HEK293 (cell line): ENCODE measurements at regions not wholly inside any gene's neighbourhood (a gene's known extent, or its start where the extent isn't known, plus 50 kb on each side); places are given as distances from the start of the nearest gene placed in this dataset.

Experiments
- PRDM2 ChIP-seq: fragments of 450-650 bp; formaldehyde crosslinking; IDR thresholded peaks from 2 replicates; pipeline ENCODE4 v1.5.1; 2016; ENCODE audit warnings: missing biosample characterization, missing genetic modification characterization, borderline replicate concordance
- SALL2 ChIP-seq: fragments of 450-650 bp; formaldehyde crosslinking; IDR thresholded peaks from 2 replicates; pipeline ENCODE4 v1.5.0; 2017; ENCODE audit warnings: missing biosample characterization, mild to moderate bottlenecking, missing genetic modification characterization, borderline replicate concordance
- ZBTB21 ChIP-seq: fragments of 450-650 bp; formaldehyde crosslinking; IDR thresholded peaks from 2 replicates; pipeline ENCODE4 v1.5.1; 2017; ENCODE audit warnings: missing biosample characterization, missing genetic modification characterization
- ZNF362 ChIP-seq: fragments of 450-650 bp; formaldehyde crosslinking; IDR thresholded peaks from 2 replicates; pipeline ENCODE4 v1.5.1; 2016; ENCODE audit warnings: missing biosample characterization, missing genetic modification characterization
- ZNF37A ChIP-seq: fragments of 450-650 bp; IDR thresholded peaks from 2 replicates; pipeline ENCODE4 v1.5.1; 2018; ENCODE audit warnings: missing biosample characterization, missing genetic modification characterization
- ZNF416 ChIP-seq: fragments of 450-650 bp; formaldehyde crosslinking; IDR thresholded peaks from 2 replicates; pipeline ENCODE4 v1.5.1; 2016; ENCODE audit warnings: missing biosample characterization, missing genetic modification characterization
- ZNF558 ChIP-seq: fragments of 450-650 bp; formaldehyde crosslinking; IDR thresholded peaks from 2 replicates; pipeline ENCODE4 v1.5.1; 2016; ENCODE audit warnings: missing biosample characterization, missing genetic modification characterization
- ZNF571 ChIP-seq: fragments of 450-650 bp; formaldehyde crosslinking; IDR thresholded peaks from 2 replicates; pipeline ENCODE4 v1.5.0; 2017; ENCODE audit warnings: missing biosample characterization, missing genetic modification characterization
- TF ChIP-seq, protein P1 (sequence below): fragments of 450-650 bp; formaldehyde crosslinking; IDR thresholded peaks from 2 replicates; pipeline ENCODE4 v1.5.1; 2016; ENCODE audit warnings: missing biosample characterization, missing genetic modification characterization

GRCh38 chr11:95293116-95293515, 62.1 kb upstream of the SESN3 start:
- TF ChIP-seq ZNF362 (tag by site-specific recombination) (no peak), PRDM2 (tag by site-specific recombination) (no peak), ZNF37A (tag by site-specific recombination) (no peak), ZNF571 (tag by site-specific recombination) (no peak), ZBTB21 (tag by site-specific recombination) (no peak), ZNF416 (tag by site-specific recombination) (no peak), SALL2 (no peak), ZNF558 (no peak)
- TF ChIP-seq, protein P1, sequence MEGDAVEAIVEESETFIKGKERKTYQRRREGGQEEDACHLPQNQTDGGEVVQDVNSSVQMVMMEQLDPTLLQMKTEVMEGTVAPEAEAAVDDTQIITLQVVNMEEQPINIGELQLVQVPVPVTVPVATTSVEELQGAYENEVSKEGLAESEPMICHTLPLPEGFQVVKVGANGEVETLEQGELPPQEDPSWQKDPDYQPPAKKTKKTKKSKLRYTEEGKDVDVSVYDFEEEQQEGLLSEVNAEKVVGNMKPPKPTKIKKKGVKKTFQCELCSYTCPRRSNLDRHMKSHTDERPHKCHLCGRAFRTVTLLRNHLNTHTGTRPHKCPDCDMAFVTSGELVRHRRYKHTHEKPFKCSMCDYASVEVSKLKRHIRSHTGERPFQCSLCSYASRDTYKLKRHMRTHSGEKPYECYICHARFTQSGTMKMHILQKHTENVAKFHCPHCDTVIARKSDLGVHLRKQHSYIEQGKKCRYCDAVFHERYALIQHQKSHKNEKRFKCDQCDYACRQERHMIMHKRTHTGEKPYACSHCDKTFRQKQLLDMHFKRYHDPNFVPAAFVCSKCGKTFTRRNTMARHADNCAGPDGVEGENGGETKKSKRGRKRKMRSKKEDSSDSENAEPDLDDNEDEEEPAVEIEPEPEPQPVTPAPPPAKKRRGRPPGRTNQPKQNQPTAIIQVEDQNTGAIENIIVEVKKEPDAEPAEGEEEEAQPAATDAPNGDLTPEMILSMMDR (tag by site-specific recombination): no peak
